Esophagus squamous epithelium (tissue), 4 donors: ENCODE measurements at regions not wholly inside any gene's neighbourhood (a gene's known extent, or its start where the extent isn't known, plus 50 kb on each side); places are given as distances from the start of the nearest gene placed in this dataset.

Experiments used
- POLR2A ChIP-seq, 4 donors: fragments of 450-650 bp; IDR thresholded peaks; one replicate each; pipeline ENCODE4 v1.6.1; 2017; ENCODE audit warnings: antibody characterized with exemption in 4 of 4, mild to moderate bottlenecking in 4 of 4, moderate library complexity in 3 of 4
- TF ChIP-seq, protein P1 (sequence below), 6 experiments: fragments of 450-650 bp in 4 of 6; fragments of 200-600 bp in 2 of 6; sonication (generic) in 2 of 6; IDR thresholded peaks; one replicate each; pipeline ENCODE4 v1.5.1; 2016 to 2019; ENCODE audit warnings: antibody characterized with exemption in 6 of 6, mild to moderate bottlenecking in 4 of 6, moderate library complexity in 4 of 6

DNA sequence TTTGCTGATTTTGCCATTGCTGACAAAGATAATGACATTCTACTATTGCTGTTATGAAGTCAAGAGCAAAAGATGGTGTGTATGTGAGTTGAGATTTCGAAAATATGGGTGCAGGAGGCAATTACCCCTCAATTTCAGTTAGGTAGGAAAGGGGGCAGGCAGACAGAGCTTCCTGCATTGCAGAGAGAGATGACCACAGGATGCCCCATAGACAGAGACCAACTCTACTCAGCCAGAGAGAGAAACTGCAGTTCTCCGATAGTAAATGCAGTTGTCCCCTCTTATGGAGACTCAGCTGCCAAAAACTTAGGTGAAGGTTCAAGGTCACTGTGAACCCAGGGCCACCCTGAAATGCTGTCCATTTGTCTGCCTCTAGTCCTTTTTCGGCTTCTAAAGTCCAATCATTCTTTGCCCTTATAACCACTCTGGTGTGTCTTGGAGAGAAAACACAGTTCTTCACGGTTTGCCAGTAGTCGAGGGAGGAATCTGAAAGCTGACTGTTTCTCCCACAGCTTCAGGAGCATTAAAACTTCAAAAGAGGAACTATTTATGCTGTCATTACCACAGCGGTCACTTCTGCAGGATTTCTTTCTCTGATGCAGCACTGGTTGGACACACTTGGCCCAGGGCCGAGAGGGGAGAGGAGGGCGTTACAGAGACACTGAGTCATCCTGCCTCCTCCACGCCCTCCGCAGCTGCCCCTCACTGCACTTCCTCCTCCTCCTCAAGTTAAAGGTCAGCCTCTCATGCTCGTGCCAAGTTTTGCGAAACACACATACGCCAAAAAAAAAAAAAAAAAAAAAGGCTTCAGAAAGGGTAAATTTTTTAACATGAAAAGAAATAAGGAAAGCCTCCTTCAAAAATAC, 264.3 kb downstream of the FOXO1 start:
- TF ChIP-seq, protein P1, sequence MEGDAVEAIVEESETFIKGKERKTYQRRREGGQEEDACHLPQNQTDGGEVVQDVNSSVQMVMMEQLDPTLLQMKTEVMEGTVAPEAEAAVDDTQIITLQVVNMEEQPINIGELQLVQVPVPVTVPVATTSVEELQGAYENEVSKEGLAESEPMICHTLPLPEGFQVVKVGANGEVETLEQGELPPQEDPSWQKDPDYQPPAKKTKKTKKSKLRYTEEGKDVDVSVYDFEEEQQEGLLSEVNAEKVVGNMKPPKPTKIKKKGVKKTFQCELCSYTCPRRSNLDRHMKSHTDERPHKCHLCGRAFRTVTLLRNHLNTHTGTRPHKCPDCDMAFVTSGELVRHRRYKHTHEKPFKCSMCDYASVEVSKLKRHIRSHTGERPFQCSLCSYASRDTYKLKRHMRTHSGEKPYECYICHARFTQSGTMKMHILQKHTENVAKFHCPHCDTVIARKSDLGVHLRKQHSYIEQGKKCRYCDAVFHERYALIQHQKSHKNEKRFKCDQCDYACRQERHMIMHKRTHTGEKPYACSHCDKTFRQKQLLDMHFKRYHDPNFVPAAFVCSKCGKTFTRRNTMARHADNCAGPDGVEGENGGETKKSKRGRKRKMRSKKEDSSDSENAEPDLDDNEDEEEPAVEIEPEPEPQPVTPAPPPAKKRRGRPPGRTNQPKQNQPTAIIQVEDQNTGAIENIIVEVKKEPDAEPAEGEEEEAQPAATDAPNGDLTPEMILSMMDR (IDR thresholded peaks at IDR 0.05) = no peak
- no peak for TF ChIP-seq POLR2A (IDR thresholded peaks at IDR 0.05)
